Endothelial cell (in vitro differentiated cells): ENCODE measurements at regions not wholly inside any gene's neighbourhood (a gene's known extent, or its start where the extent isn't known, plus 50 kb on each side); places are given as distances from the start of the nearest gene placed in this dataset.

Experiments
- DNase-seq: peaks from one replicate; pipeline ENCODE4 v3.0.0; 2021; ENCODE audit warnings: low spot score
- H3K27ac Mint-ChIP-seq: one replicate; pipeline ENCODE4 v1.8.0; 2021; ENCODE audit warnings: mixed read lengths, inconsistent platforms; ENCODE audit not compliant: unreplicated experiment
- H3K27me3 Mint-ChIP-seq: one replicate; pipeline ENCODE4 v1.8.0; 2021; ENCODE audit warnings: mild to moderate bottlenecking, moderate library complexity, mixed read lengths, inconsistent platforms; ENCODE audit not compliant: unreplicated experiment
- H3K36me3 Mint-ChIP-seq: one replicate; pipeline ENCODE4 v1.8.0; 2021; ENCODE audit warnings: mild to moderate bottlenecking, low read depth, mixed read lengths, inconsistent platforms; ENCODE audit not compliant: unreplicated experiment
- H3K4me1 Mint-ChIP-seq: one replicate; pipeline ENCODE4 v1.8.0; 2021; ENCODE audit warnings: mild to moderate bottlenecking, mixed read lengths, inconsistent platforms; ENCODE audit not compliant: unreplicated experiment
- H3K4me3 Mint-ChIP-seq: one replicate; pipeline ENCODE4 v1.8.0; 2021; ENCODE audit warnings: mild to moderate bottlenecking, mixed read lengths, inconsistent platforms; ENCODE audit not compliant: unreplicated experiment
- H3K9me3 Mint-ChIP-seq: one replicate; pipeline ENCODE4 v1.8.0; 2021; ENCODE audit warnings: mixed read lengths, inconsistent platforms; ENCODE audit not compliant: unreplicated experiment
- CTCF ChIP-seq: fragments of 200-600 bp; sonication (generic); IDR thresholded peaks from one replicate; pipeline ENCODE4 v1.5.0; 2021; ENCODE audit warnings: antibody characterized with exemption; ENCODE audit not compliant: unreplicated experiment

- peak; percentile 31 for DNase-seq
- Mint-ChIP-seq H3K36me3 (peaks cover 16% of the 10 kb centered on the region), H3K9me3 (peaks cover 14% of the 10 kb centered on the region), H3K4me1 (peaks cover 21% of the 10 kb centered on the region), H3K4me3 (peak overlapping the region; percentile 69), H3K27ac (peak overlapping the region; percentile 73), H3K27me3 (peaks cover 7% of the 10 kb centered on the region)
- no peak for TF ChIP-seq CTCF
Observed at GRCh38 chr10:34024693-34025425, 690.4 kb upstream of the NRP1 start.

- DNase-seq: no peak
- H3K4me3 Mint-ChIP-seq: no peak overlapping the region
- H3K36me3 Mint-ChIP-seq: peaks cover 16% of the 10 kb centered on the region
- peaks cover 6% of the 10 kb centered on the region for H3K27me3 Mint-ChIP-seq
- peaks cover 14% of the 10 kb centered on the region for H3K9me3 Mint-ChIP-seq
- peak overlapping the region; percentile 85 for H3K27ac Mint-ChIP-seq
- peaks cover 21% of the 10 kb centered on the region for H3K4me1 Mint-ChIP-seq
- no peak for TF ChIP-seq CTCF
Observed at GRCh38 chr10:34024282-34024681, 689.8 kb upstream of the NRP1 start.

- DNase-seq: no peak
- Mint-ChIP-seq H3K4me3 (no peak overlapping the region), H3K27ac (no peak overlapping the region), H3K9me3 (peaks cover 14% of the 10 kb centered on the region), H3K27me3 (peaks cover 2% of the 10 kb centered on the region), H3K36me3 (peaks cover 12% of the 10 kb centered on the region), H3K4me1 (peaks cover 23% of the 10 kb centered on the region)
- TF ChIP-seq CTCF: no peak
Observed at GRCh38 chr10:34022195-34022594, 687.7 kb upstream of the NRP1 start.

- Mint-ChIP-seq H3K27me3 (peaks cover 1% of the 10 kb centered on the region), H3K27ac (no peak overlapping the region), H3K4me1 (peaks cover 2% of the 10 kb centered on the region), H3K4me3 (no peak overlapping the region), H3K36me3 (no peaks in the 10 kb centered on the region), H3K9me3 (no peaks in the 10 kb centered on the region)
- no peak for DNase-seq
- TF ChIP-seq CTCF: no peak
Observed at GRCh38 chr10:34018784-34019183, 684.3 kb upstream of the NRP1 start.

GRCh38 chr10:34018129-34018528, 683.7 kb upstream of the NRP1 start:
- no peak for TF ChIP-seq CTCF
- Mint-ChIP-seq H3K27me3 (peaks cover 5% of the 10 kb centered on the region), H3K4me3 (no peak overlapping the region), H3K36me3 (no peaks in the 10 kb centered on the region), H3K27ac (no peak overlapping the region), H3K9me3 (no peaks in the 10 kb centered on the region), H3K4me1 (peaks cover 2% of the 10 kb centered on the region)
- no peak for DNase-seq
